ENCODE measurements at regions not wholly inside any gene's neighbourhood (a gene's known extent, or its start where the extent isn't known, plus 50 kb on each side); places are given as distances from the start of the nearest gene placed in this dataset.

- no peak for TF ChIP-seq CTCF (IDR thresholded peaks at IDR 0.05; ENCODE audit: extremely low read depth in 1 of 2, insufficient read depth in 1 of 2, low read depth in 1 of 2, low read length in 2 of 2)
- TF ChIP-seq EZH2 (IDR thresholded peaks at IDR 0.05; ENCODE audit: borderline replicate concordance, low read depth, low read length, severe bottlenecking) = no peak
- TF ChIP-seq JUN (IDR thresholded peaks at IDR 0.05; ENCODE audit: borderline replicate concordance, insufficient read depth, insufficient read length, low read depth) = no peak
- no peak for TF ChIP-seq POLR2AphosphoS5 (IDR thresholded peaks at IDR 0.05; ENCODE audit: insufficient read depth, low read depth, low read length)
- no peak for TF ChIP-seq POLR2A (IDR thresholded peaks at IDR 0.05; ENCODE audit: low read depth, low read length)
- no peak for TF ChIP-seq FOS (IDR thresholded peaks at IDR 0.05; ENCODE audit: borderline replicate concordance, insufficient read depth, low read length)
- no peak for TF ChIP-seq MAX (IDR thresholded peaks at IDR 0.05; ENCODE audit: insufficient read depth, insufficient read length)
- TF ChIP-seq MYC (IDR thresholded peaks at IDR 0.05; ENCODE audit: low read depth, low read length) = no peak
- TF ChIP-seq GATA2 (IDR thresholded peaks at IDR 0.05; ENCODE audit: insufficient read depth, insufficient read length, low read depth, low read length) = no peak
Observed at GRCh38 chr9:78439866-78440830, 143.2 kb downstream of the PSAT1 start.
